PC-3 (cell line): ENCODE measurements at regions not wholly inside any gene's neighbourhood (a gene's known extent, or its start where the extent isn't known, plus 50 kb on each side); places are given as distances from the start of the nearest gene placed in this dataset.

Source experiments
- CTCF ChIP-seq: fragments of 300-600 bp; sonication (generic); conservative IDR thresholded peaks from 2 replicates; pipeline ENCODE4 v1.5.1; 2017; ENCODE audit warnings: antibody characterized with exemption, low read depth, mild to moderate bottlenecking, low read length
- EZH2 ChIP-seq: fragments of 300-600 bp; sonication (generic); IDR thresholded peaks from one replicate; pipeline ENCODE4 v1.6.1; 2017; ENCODE audit warnings: antibody characterized with exemption, mild to moderate bottlenecking, low read length; ENCODE audit not compliant: unreplicated experiment
- EZH2phosphoT487 ChIP-seq: fragments of 300-600 bp; sonication (generic); IDR thresholded peaks from 2 replicates; pipeline ENCODE4 v1.6.1; 2018; ENCODE audit warnings: mild to moderate bottlenecking, antibody characterized with exemption, low read length, borderline replicate concordance

- no peak for TF ChIP-seq CTCF
- no peak for TF ChIP-seq EZH2phosphoT487
- no peak for TF ChIP-seq EZH2
These were observed 63.5 kb upstream of the C1GALT1 start for GRCh38 chr7:7118822-7119221.
